DMS79 (cell line): ENCODE measurements at regions not wholly inside any gene's neighbourhood (a gene's known extent, or its start where the extent isn't known, plus 50 kb on each side); places are given as distances from the start of the nearest gene placed in this dataset.

Experiments
- DNase-seq: peaks from one replicate; lab custom pipeline; 2025; lab: John Stamatoyannopoulos, UW

GRCh38 chr4:10173754-10174749 lies 57.5 kb upstream of the WDR1 start:
- DNase-seq: peak; percentile 73

- DNase-seq: peak; percentile 51
Measured at GRCh38 chr4:10173037-10173753, 56.6 kb upstream of the WDR1 start.

DNA sequence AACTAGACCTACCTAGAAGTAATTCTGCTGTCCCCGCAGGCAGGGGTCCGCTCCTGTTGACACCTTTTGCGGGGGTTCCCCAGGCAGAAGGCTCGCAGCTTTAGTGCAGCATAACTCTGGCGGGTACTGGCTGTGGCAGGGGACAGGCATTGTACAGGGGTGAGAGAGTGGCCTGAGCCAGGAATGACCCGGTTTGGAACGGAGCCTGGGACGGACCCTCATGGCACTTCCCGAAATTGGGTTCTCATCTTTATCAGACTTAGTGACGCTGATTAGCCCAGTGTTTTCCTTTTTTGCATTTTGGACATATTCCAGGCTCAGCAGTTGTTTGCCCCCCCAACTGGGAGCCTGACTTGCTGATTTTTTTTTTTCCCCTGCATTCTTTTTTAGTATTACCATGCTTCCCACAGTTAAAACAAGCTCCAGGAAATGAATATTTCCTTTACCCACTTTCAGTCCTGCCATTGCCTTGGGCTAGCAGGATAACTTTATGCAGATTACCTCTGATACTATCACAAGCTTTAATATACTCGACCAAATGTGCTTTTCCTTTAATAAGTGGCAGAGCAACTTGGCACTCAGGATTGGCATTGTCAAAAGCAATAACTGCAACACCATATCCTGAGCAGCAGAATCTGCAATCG lies 55.8 kb upstream of the WDR1 start:
- no peak for DNase-seq

GRCh38 chr4:10171055-10171454 lies 54.5 kb upstream of the WDR1 start:
- no peak for DNase-seq

DNA sequence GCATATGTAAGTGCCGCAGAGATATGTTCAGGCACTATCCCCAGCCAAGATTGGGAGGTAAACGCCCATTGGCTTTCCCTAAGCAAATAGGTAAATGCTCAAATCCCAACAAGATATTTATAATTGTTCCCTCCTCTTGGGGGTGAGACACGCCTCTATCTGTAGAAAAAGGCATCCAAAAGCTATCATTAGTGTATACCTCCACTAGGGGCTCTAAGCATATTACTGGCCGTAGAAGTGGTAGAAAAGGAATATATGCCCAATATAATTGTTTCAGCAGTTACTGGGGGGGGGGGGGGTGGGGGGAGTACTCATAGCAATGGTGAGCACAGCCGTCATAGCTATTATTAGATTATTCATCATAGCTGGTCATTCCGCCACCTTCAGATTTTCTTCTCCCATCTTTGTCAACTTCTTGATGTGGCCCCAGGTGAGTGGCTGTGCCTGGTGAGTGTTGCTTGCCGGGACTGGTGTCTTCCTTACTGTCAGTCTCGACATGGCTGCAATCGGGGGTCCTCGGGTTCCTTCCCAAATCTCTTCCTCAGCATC lies 53.3 kb upstream of the WDR1 start:
- DNase-seq: no peak

GRCh38 chr4:10168151-10168550 lies 51.6 kb upstream of the WDR1 start:
- DNase-seq: no peak

DNA sequence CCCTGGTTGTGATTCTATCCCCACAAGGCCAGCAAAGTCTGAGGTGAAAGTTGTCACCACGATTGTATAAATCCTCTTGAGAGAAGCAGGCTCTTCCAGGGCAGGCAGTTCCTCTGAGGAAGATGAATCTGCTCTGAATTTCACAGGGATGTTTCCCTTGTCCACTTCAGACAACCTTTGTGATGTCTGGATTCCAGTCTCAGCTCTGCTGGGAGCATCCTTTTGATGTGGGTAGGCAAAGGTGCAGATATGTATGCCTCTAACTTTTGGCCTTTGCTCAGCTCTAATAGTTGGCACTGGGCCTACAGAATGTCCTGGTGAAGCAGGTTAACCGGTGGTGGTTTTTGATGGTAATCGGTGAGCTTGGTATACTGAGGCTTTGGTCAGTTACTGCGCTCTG lies 50.6 kb upstream of the WDR1 start:
- DNase-seq: no peak
